Dedifferentiated amniotic fluid mesenchymal stem cell (primary cell): ENCODE measurements at regions not wholly inside any gene's neighbourhood (a gene's known extent, or its start where the extent isn't known, plus 50 kb on each side); places are given as distances from the start of the nearest gene placed in this dataset.
A peak's percentile ranks its signal among the peaks of the same experiment; 100 is the strongest.
"Not testable (repeated sequence)": the region's sequence is repeated elsewhere in the genome, so short reads cannot be mapped to it uniquely, and the experiment has no call there.

Experiments used
- DNase-seq: peaks from one replicate; pipeline ENCODE4 v3.0.0-alpha.2; 2016; ENCODE audit errors: extremely low spot score

GRCh38 chr7:55303220-55303619 is 61.9 kb upstream of the LANCL2 start:
- no peak for DNase-seq

- DNase-seq, result no peak
These were observed 60.9 kb upstream of the LANCL2 start for GRCh38 chr7:55304018-55304762.

- no peak for DNase-seq
These were observed 60.0 kb upstream of the LANCL2 start for GRCh38 chr7:55305135-55305534.

- DNase-seq, result no peak
These were observed 58.8 kb upstream of the LANCL2 start for GRCh38 chr7:55306331-55306730.

GRCh38 chr7:55307123-55307916 is 57.8 kb upstream of the LANCL2 start:
- no peak for DNase-seq

GRCh38 chr7:55308186-55308929 is 56.8 kb upstream of the LANCL2 start:
- DNase-seq, result peak; percentile 52

GRCh38 chr7:55309040-55309991 is 55.8 kb upstream of the LANCL2 start:
- no peak for DNase-seq

- no peak for DNase-seq
These were observed 54.7 kb upstream of the LANCL2 start for GRCh38 chr7:55310287-55311025.

GRCh38 chr7:55311892-55312291 is 53.2 kb upstream of the LANCL2 start:
- DNase-seq, result not testable (repeated sequence)

- not testable (repeated sequence) for DNase-seq
These were observed 51.5 kb upstream of the LANCL2 start for GRCh38 chr7:55313671-55314070.

- no peak for DNase-seq
These were observed 50.2 kb upstream of the LANCL2 start for GRCh38 chr7:55314967-55315366.
